HEK293 (cell line): ENCODE measurements at regions not wholly inside any gene's neighbourhood (a gene's known extent, or its start where the extent isn't known, plus 50 kb on each side); places are given as distances from the start of the nearest gene placed in this dataset.
A peak's percentile ranks its signal among the peaks of the same experiment; 100 is the strongest.

Experiments
- CTCF ChIA-PET: fragments of 350-600 bp; formaldehyde crosslinking; extraction: SDS; loops from one replicate; lab custom pipeline; 2021; ENCODE audit warnings: antibody characterized with exemption; lab: Yijun Ruan, JAX
- POLR2A ChIA-PET: fragments of 300-600 bp; formaldehyde crosslinking; extraction: SDS; loops from one replicate; lab custom pipeline; 2020; ENCODE audit warnings: antibody characterized with exemption, inconsistent platforms; lab: Yijun Ruan, JAX
- H3K27ac ChIP-seq: fragments of 200-500 bp; sonication (Bioruptor generic); 2 replicates; pipeline ENCODE4 v1.5.1; 2014; ENCODE audit warnings: low read depth, low read length, control low read depth, inconsistent platforms; ENCODE audit errors: extremely low read depth
- H3K36me3 ChIP-seq, 2 experiments: fragments of 200-500 bp in 1 of 2; sonication (Bioruptor generic) in 1 of 2; 1 replicate in 1 of 2; 2 replicates in 1 of 2; pipeline ENCODE4 v1.5.1; 2014 to 2017; ENCODE audit warnings: inconsistent platforms in 2 of 2, low read length in 2 of 2; ENCODE audit not compliant: control insufficient read depth in 2 of 2, insufficient read depth in 1 of 2
- H3K4me1 ChIP-seq: fragments of 200-500 bp; sonication (Bioruptor generic); 2 replicates; pipeline ENCODE4 v1.5.1; 2014; ENCODE audit warnings: mild to moderate bottlenecking, low read length, inconsistent platforms; ENCODE audit not compliant: control insufficient read depth, insufficient read depth
- H3K4me3 ChIP-seq: 2 replicates; pipeline ENCODE4 v1.5.1; 2011; ENCODE audit warnings: low read depth, mild to moderate bottlenecking, control low read depth, low read length, moderate library complexity
- H3K9me3 ChIP-seq: fragments of 200-500 bp; sonication (Bioruptor generic); 2 replicates; pipeline ENCODE4 v1.5.1; 2014; ENCODE audit warnings: low read depth, low read length, inconsistent platforms; ENCODE audit not compliant: control insufficient read depth, insufficient read depth
- KLF8 ChIP-seq: fragments of 450-650 bp; formaldehyde crosslinking; IDR thresholded peaks from 2 replicates; pipeline ENCODE4 v1.5.1; 2016; ENCODE audit warnings: missing biosample characterization, missing genetic modification characterization
- PRDM1 ChIP-seq: fragments of 450-650 bp; formaldehyde crosslinking; IDR thresholded peaks from 2 replicates; pipeline ENCODE4; 2016; ENCODE audit warnings: missing biosample characterization, missing genetic modification characterization
- PRDM10 ChIP-seq: fragments of 450-650 bp; formaldehyde crosslinking; IDR thresholded peaks from 2 replicates; pipeline ENCODE4 v1.5.1; 2016; ENCODE audit warnings: missing biosample characterization, missing genetic modification characterization
- SETDB1 ChIP-seq: IDR thresholded peaks from one replicate; pipeline ENCODE4 v1.6.1; 2017; ENCODE audit warnings: mild to moderate bottlenecking, low read length, moderate library complexity, mixed read lengths; ENCODE audit not compliant: insufficient read length
- YY1 ChIP-seq: fragments of 450-650 bp; formaldehyde crosslinking; IDR thresholded peaks from 2 replicates; pipeline ENCODE4 v1.5.1; 2018; ENCODE audit warnings: missing biosample characterization, missing genetic modification characterization
- ZNF16 ChIP-seq: fragments of 450-650 bp; formaldehyde crosslinking; IDR thresholded peaks from 2 replicates; pipeline ENCODE4 v1.5.1; 2016; ENCODE audit warnings: low read depth, missing biosample characterization, missing genetic modification characterization
- ZNF311 ChIP-seq: fragments of 450-650 bp; formaldehyde crosslinking; IDR thresholded peaks from 2 replicates; pipeline ENCODE4 v1.5.1; 2017; ENCODE audit warnings: missing biosample characterization, missing genetic modification characterization, borderline replicate concordance
- ZNF366 ChIP-seq: fragments of 450-650 bp; formaldehyde crosslinking; conservative IDR thresholded peaks from 2 replicates; pipeline ENCODE4 v1.5.1; 2016; ENCODE audit warnings: missing biosample characterization, missing genetic modification characterization
- ZNF610 ChIP-seq: fragments of 450-650 bp; formaldehyde crosslinking; IDR thresholded peaks from 2 replicates; pipeline ENCODE4 v1.5.1; 2016; ENCODE audit warnings: missing biosample characterization, missing genetic modification characterization, borderline replicate concordance
- ZNF623 ChIP-seq: fragments of 450-650 bp; formaldehyde crosslinking; IDR thresholded peaks from 2 replicates; pipeline ENCODE4 v1.5.1; 2016; ENCODE audit warnings: missing biosample characterization, missing genetic modification characterization
- ZNF660 ChIP-seq: fragments of 450-650 bp; IDR thresholded peaks from 2 replicates; pipeline ENCODE4 v1.5.1; 2018; ENCODE audit warnings: missing biosample characterization, mild to moderate bottlenecking, missing genetic modification characterization
- ZNF785 ChIP-seq: fragments of 450-650 bp; formaldehyde crosslinking; IDR thresholded peaks from 2 replicates; pipeline ENCODE4 v1.5.1; 2016; ENCODE audit warnings: missing biosample characterization, missing genetic modification characterization
- TF ChIP-seq, protein P1 (sequence below): fragments of 450-650 bp; formaldehyde crosslinking; IDR thresholded peaks from 2 replicates; pipeline ENCODE4 v1.5.1; 2016; ENCODE audit warnings: missing biosample characterization, missing genetic modification characterization

GRCh38 chr1:10891091-10891490 is 94.6 kb upstream of the CASZ1 start (continued):
- TF ChIP-seq PRDM10 (tag by site-specific recombination), result no peak
- TF ChIP-seq ZNF311 (tag by site-specific recombination), result no peak
- no peak for TF ChIP-seq YY1

GRCh38 chr1:10892138-10893065 is 96.0 kb upstream of the CASZ1 start:
- no peak overlapping the region for H3K27ac ChIP-seq
- CTCF ChIA-PET, result no interaction called here
- H3K4me1 ChIP-seq, result no peaks in the 10 kb centered on the region
- H3K4me3 ChIP-seq, result no peak overlapping the region
- no peaks in the 10 kb centered on the region for H3K9me3 ChIP-seq
- POLR2A ChIA-PET, result no interaction called here
- TF ChIP-seq ZNF366, result peak; percentile 97
- TF ChIP-seq, protein P1, sequence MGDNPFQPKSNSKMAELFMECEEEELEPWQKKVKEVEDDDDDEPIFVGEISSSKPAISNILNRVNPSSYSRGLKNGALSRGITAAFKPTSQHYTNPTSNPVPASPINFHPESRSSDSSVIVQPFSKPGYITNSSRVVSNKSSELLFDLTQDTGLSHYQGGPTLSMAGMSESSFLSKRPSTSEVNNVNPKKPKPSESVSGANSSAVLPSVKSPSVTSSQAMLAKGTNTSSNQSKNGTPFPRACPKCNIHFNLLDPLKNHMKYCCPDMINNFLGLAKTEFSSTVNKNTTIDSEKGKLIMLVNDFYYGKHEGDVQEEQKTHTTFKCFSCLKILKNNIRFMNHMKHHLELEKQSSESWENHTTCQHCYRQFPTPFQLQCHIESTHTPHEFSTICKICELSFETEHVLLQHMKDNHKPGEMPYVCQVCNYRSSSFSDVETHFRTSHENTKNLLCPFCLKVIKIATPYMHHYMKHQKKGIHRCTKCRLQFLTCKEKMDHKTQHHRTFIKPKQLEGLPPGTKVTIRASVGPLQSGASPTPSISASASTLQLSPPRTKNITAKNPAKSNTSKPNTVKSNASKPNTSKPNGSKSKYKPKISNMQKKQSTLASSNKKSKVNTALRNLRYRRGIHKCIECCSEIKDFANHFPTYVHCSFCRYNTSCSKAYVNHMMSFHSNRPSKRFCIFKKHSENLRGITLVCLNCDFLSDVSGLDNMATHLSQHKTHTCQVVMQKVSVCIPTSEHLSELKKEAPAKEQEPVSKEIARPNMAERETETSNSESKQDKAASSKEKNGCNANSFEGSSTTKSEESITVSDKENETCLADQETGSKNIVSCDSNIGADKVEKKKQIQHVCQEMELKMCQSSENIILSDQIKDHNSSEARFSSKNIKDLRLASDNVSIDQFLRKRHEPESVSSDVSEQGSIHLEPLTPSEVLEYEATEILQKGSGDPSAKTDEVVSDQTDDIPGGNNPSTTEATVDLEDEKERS (tag by site-specific recombination), result peak; percentile 85; the same call in 1 of the 2 replicates
- no peak for TF ChIP-seq ZNF785
- peak; percentile 70; the same call in 1 of the 2 replicates for TF ChIP-seq ZNF16 (tag by site-specific recombination)
- no peak for TF ChIP-seq SETDB1
- no peak for TF ChIP-seq PRDM10 (tag by site-specific recombination)
- TF ChIP-seq PRDM1 (tag by site-specific recombination), result peak; percentile 83
- peak; percentile 100 for TF ChIP-seq ZNF623 (tag by site-specific recombination)
- 0 out of 2 replicates have a peak, but pooled peaks have one; percentile 6 for TF ChIP-seq KLF8
- no peak for TF ChIP-seq ZNF610 (tag by site-specific recombination)
- no peak for TF ChIP-seq ZNF660 (tag by site-specific recombination)
- no peaks in the 10 kb centered on the region for H3K36me3 ChIP-seq
